Activated naive CD8-positive, alpha-beta T cell treated with anti-CD3 and anti-CD28 coated beads for 36 hours (primary cell): ENCODE measurements at regions not wholly inside any gene's neighbourhood (a gene's known extent, or its start where the extent isn't known, plus 50 kb on each side); places are given as distances from the start of the nearest gene placed in this dataset.

Source experiments
- DNase-seq: peaks from one replicate; pipeline ENCODE4 v3.0.0; 2021
- H3K27ac Mint-ChIP-seq: one replicate; pipeline ENCODE4 v1.8.0; 2022; ENCODE audit warnings: mild to moderate bottlenecking, moderate library complexity, mixed read lengths
- H3K27me3 Mint-ChIP-seq: one replicate; pipeline ENCODE4 v1.8.0; 2022; ENCODE audit warnings: mild to moderate bottlenecking, mixed read lengths
- H3K36me3 Mint-ChIP-seq: one replicate; pipeline ENCODE4 v1.8.0; 2021; ENCODE audit warnings: mild to moderate bottlenecking, mixed read lengths
- H3K4me1 Mint-ChIP-seq: one replicate; pipeline ENCODE4 v1.8.0; 2021; ENCODE audit warnings: mixed read lengths
- H3K4me3 Mint-ChIP-seq: one replicate; pipeline ENCODE4 v1.8.0; 2022; ENCODE audit warnings: mild to moderate bottlenecking, moderate library complexity, mixed read lengths
- H3K9me3 Mint-ChIP-seq: one replicate; pipeline ENCODE4 v1.8.0; 2022; ENCODE audit warnings: mixed read lengths

- Mint-ChIP-seq H3K9me3 (no peaks in the 10 kb centered on the region), H3K27ac (no peak overlapping the region), H3K4me1 (no peaks in the 10 kb centered on the region), H3K4me3 (no peak overlapping the region), H3K36me3 (no peaks in the 10 kb centered on the region), H3K27me3 (peaks cover 3% of the 10 kb centered on the region)
- no peak for DNase-seq
Observed at GRCh38 chr18:45320724-45321123, 294.6 kb upstream of the SLC14A2 start.

GRCh38 chr18:45321520-45321919 lies 293.8 kb upstream of the SLC14A2 start:
- Mint-ChIP-seq H3K4me3 (no peak overlapping the region), H3K27ac (no peak overlapping the region), H3K36me3 (no peaks in the 10 kb centered on the region), H3K4me1 (no peaks in the 10 kb centered on the region), H3K9me3 (no peaks in the 10 kb centered on the region), H3K27me3 (peaks cover 3% of the 10 kb centered on the region)
- DNase-seq, result no peak

- H3K4me1 Mint-ChIP-seq, result no peaks in the 10 kb centered on the region
- H3K36me3 Mint-ChIP-seq, result no peaks in the 10 kb centered on the region
- no peak overlapping the region for H3K4me3 Mint-ChIP-seq
- no peak overlapping the region for H3K27ac Mint-ChIP-seq
- DNase-seq, result no peak
- no peaks in the 10 kb centered on the region for H3K9me3 Mint-ChIP-seq
- peaks cover 6% of the 10 kb centered on the region for H3K27me3 Mint-ChIP-seq
Observed at GRCh38 chr18:45322343-45322742, 292.9 kb upstream of the SLC14A2 start.

- Mint-ChIP-seq H3K9me3 (no peaks in the 10 kb centered on the region), H3K4me3 (no peak overlapping the region), H3K27me3 (peaks cover 12% of the 10 kb centered on the region), H3K36me3 (no peaks in the 10 kb centered on the region), H3K4me1 (no peaks in the 10 kb centered on the region), H3K27ac (no peak overlapping the region)
- DNase-seq, result no peak
Observed at GRCh38 chr18:45324101-45324494, 291.2 kb upstream of the SLC14A2 start.

- H3K27me3 Mint-ChIP-seq, result peaks cover 12% of the 10 kb centered on the region
- H3K27ac Mint-ChIP-seq, result no peak overlapping the region
- DNase-seq, result no peak
- no peaks in the 10 kb centered on the region for H3K4me1 Mint-ChIP-seq
- H3K4me3 Mint-ChIP-seq, result no peak overlapping the region
- H3K9me3 Mint-ChIP-seq, result no peaks in the 10 kb centered on the region
- H3K36me3 Mint-ChIP-seq, result no peaks in the 10 kb centered on the region
Observed at GRCh38 chr18:45324495-45325113, 290.7 kb upstream of the SLC14A2 start.

- no peak for DNase-seq
- no peaks in the 10 kb centered on the region for H3K36me3 Mint-ChIP-seq
- H3K4me3 Mint-ChIP-seq, result no peak overlapping the region
- H3K9me3 Mint-ChIP-seq, result no peaks in the 10 kb centered on the region
- peaks cover 12% of the 10 kb centered on the region for H3K27me3 Mint-ChIP-seq
- no peak overlapping the region for H3K27ac Mint-ChIP-seq
- no peaks in the 10 kb centered on the region for H3K4me1 Mint-ChIP-seq
Observed at GRCh38 chr18:45325778-45326177, 289.5 kb upstream of the SLC14A2 start.

GRCh38 chr18:45326505-45326904 lies 288.8 kb upstream of the SLC14A2 start:
- no peak for DNase-seq
- Mint-ChIP-seq H3K4me3 (no peak overlapping the region), H3K4me1 (no peaks in the 10 kb centered on the region), H3K27me3 (peaks cover 12% of the 10 kb centered on the region), H3K9me3 (no peaks in the 10 kb centered on the region), H3K27ac (no peak overlapping the region), H3K36me3 (no peaks in the 10 kb centered on the region)

GRCh38 chr18:45328296-45328695 lies 287.0 kb upstream of the SLC14A2 start:
- Mint-ChIP-seq H3K27me3 (peaks cover 12% of the 10 kb centered on the region), H3K4me1 (no peaks in the 10 kb centered on the region), H3K36me3 (no peaks in the 10 kb centered on the region), H3K27ac (no peak overlapping the region), H3K4me3 (no peak overlapping the region), H3K9me3 (no peaks in the 10 kb centered on the region)
- no peak for DNase-seq

- Mint-ChIP-seq H3K36me3 (no peaks in the 10 kb centered on the region), H3K9me3 (no peaks in the 10 kb centered on the region), H3K27ac (no peak overlapping the region)
Observed at GRCh38 chr18:45328811-45329210, 286.5 kb upstream of the SLC14A2 start.

GRCh38 chr18:45329316-45329715 lies 286.0 kb upstream of the SLC14A2 start:
- H3K27ac Mint-ChIP-seq, result no peak overlapping the region
- DNase-seq, result no peak
- no peaks in the 10 kb centered on the region for H3K9me3 Mint-ChIP-seq
- H3K4me3 Mint-ChIP-seq, result no peak overlapping the region
- no peaks in the 10 kb centered on the region for H3K36me3 Mint-ChIP-seq
- no peaks in the 10 kb centered on the region for H3K4me1 Mint-ChIP-seq
- peaks cover 9% of the 10 kb centered on the region for H3K27me3 Mint-ChIP-seq

More at GRCh38 chr18:45328811-45329210, 286.5 kb upstream of the SLC14A2 start:
- DNase-seq, result no peak
- Mint-ChIP-seq H3K27me3 (peaks cover 9% of the 10 kb centered on the region), H3K4me3 (no peak overlapping the region), H3K4me1 (no peaks in the 10 kb centered on the region)

- DNase-seq, result no peak
- Mint-ChIP-seq H3K27me3 (peaks cover 9% of the 10 kb centered on the region), H3K4me3 (no peak overlapping the region), H3K27ac (no peak overlapping the region), H3K36me3 (no peaks in the 10 kb centered on the region), H3K4me1 (no peaks in the 10 kb centered on the region), H3K9me3 (no peaks in the 10 kb centered on the region)
Observed at GRCh38 chr18:45330170-45330594, 285.1 kb upstream of the SLC14A2 start.

GRCh38 chr18:45332871-45333270 lies 282.4 kb upstream of the SLC14A2 start:
- Mint-ChIP-seq H3K4me3 (no peak overlapping the region), H3K9me3 (no peaks in the 10 kb centered on the region), H3K4me1 (no peaks in the 10 kb centered on the region), H3K27ac (no peak overlapping the region), H3K27me3 (peaks cover 1% of the 10 kb centered on the region), H3K36me3 (no peaks in the 10 kb centered on the region)
- DNase-seq, result no peak

GRCh38 chr18:45334191-45334590 lies 281.1 kb upstream of the SLC14A2 start:
- Mint-ChIP-seq H3K9me3 (no peaks in the 10 kb centered on the region), H3K27me3 (no peaks in the 10 kb centered on the region), H3K4me3 (no peak overlapping the region), H3K27ac (no peak overlapping the region), H3K36me3 (no peaks in the 10 kb centered on the region), H3K4me1 (no peaks in the 10 kb centered on the region)
- DNase-seq, result no peak

GRCh38 chr18:45335282-45336043 lies 279.8 kb upstream of the SLC14A2 start:
- Mint-ChIP-seq H3K4me3 (no peak overlapping the region), H3K27me3 (no peaks in the 10 kb centered on the region), H3K27ac (no peak overlapping the region), H3K4me1 (no peaks in the 10 kb centered on the region), H3K36me3 (no peaks in the 10 kb centered on the region), H3K9me3 (no peaks in the 10 kb centered on the region)
- DNase-seq, result no peak

GRCh38 chr18:45336448-45336847 lies 278.8 kb upstream of the SLC14A2 start:
- Mint-ChIP-seq H3K4me3 (no peak overlapping the region), H3K4me1 (no peaks in the 10 kb centered on the region), H3K27me3 (no peaks in the 10 kb centered on the region), H3K9me3 (no peaks in the 10 kb centered on the region), H3K27ac (no peak overlapping the region), H3K36me3 (no peaks in the 10 kb centered on the region)
- no peak for DNase-seq

GRCh38 chr18:45337477-45337876 lies 277.8 kb upstream of the SLC14A2 start:
- no peak for DNase-seq
- Mint-ChIP-seq H3K9me3 (no peaks in the 10 kb centered on the region), H3K27ac (no peak overlapping the region), H3K4me1 (no peaks in the 10 kb centered on the region), H3K4me3 (no peak overlapping the region), H3K27me3 (peaks cover 4% of the 10 kb centered on the region), H3K36me3 (no peaks in the 10 kb centered on the region)
